ENCODE measurements at regions not wholly inside any gene's neighbourhood (a gene's known extent, or its start where the extent isn't known, plus 50 kb on each side); places are given as distances from the start of the nearest gene placed in this dataset.
A peak's percentile ranks its signal among the peaks of the same experiment; 100 is the strongest.

GRCh38 chr6:105510746-105511145 lies 107.9 kb upstream of the PREP start:
- H3K9me3 Mint-ChIP-seq = no peaks in the 10 kb centered on the region
- H3K79me2 ChIP-seq (ENCODE audit: low read depth) = no peaks in the 10 kb centered on the region
- no peaks in the 10 kb centered on the region for H3K36me3 ChIP-seq
- no peak overlapping the region for H3K9ac ChIP-seq
- no peak for DNase-seq (ENCODE audit: low spot score)
- H3K4me1 ChIP-seq = peaks cover 9% of the 10 kb centered on the region
- H3K4me2 ChIP-seq = no peak overlapping the region
- no peaks in the 10 kb centered on the region for H3K27me3 ChIP-seq
- H3K36me3 Mint-ChIP-seq = no peaks in the 10 kb centered on the region
- H3K27ac ChIP-seq = no peak overlapping the region
- H3K4me3 Mint-ChIP-seq = no peak overlapping the region
- no peak overlapping the region for H2AFZ ChIP-seq (replicated peaks)
- H4K20me1 ChIP-seq (ENCODE audit: low read depth) = no peaks in the 10 kb centered on the region
- H3K27me3 Mint-ChIP-seq (ENCODE audit: insufficient read depth, low read depth) = peaks cover 10% of the 10 kb centered on the region
- no peaks in the 10 kb centered on the region for H3K9me3 ChIP-seq (ENCODE audit: low read depth)
- TF ChIP-seq CTCF (IDR thresholded peaks at IDR 0.05) (no peak), EZH2phosphoT487 (IDR thresholded peaks at IDR 0.05) (no peak)
- no peak overlapping the region for H3K27ac Mint-ChIP-seq
- H3K4me1 Mint-ChIP-seq = peaks cover 16% of the 10 kb centered on the region
- H3K4me3 ChIP-seq = no peak overlapping the region
- H3F3A ChIP-seq (ENCODE audit: low read depth) = no peaks in the 10 kb centered on the region

GRCh38 chr6:105509506-105510331 lies 106.8 kb upstream of the PREP start:
- Histone ChIP-seq H3K27ac (no peak overlapping the region), H3K9me3 (ENCODE audit: low read depth) (no peaks in the 10 kb centered on the region), H3K4me3 (no peak overlapping the region), H3K79me2 (ENCODE audit: low read depth) (no peaks in the 10 kb centered on the region), H3F3A (ENCODE audit: low read depth) (no peaks in the 10 kb centered on the region), H2AFZ (replicated peaks) (no peak overlapping the region), H3K9ac (no peak overlapping the region), H4K20me1 (ENCODE audit: low read depth) (no peaks in the 10 kb centered on the region), H3K36me3 (no peaks in the 10 kb centered on the region), H3K27me3 (no peaks in the 10 kb centered on the region), H3K4me2 (no peak overlapping the region), H3K4me1 (peaks cover under 1% of the 10 kb centered on the region)
- Mint-ChIP-seq H3K27ac (no peak overlapping the region), H3K27me3 (ENCODE audit: insufficient read depth, low read depth) (peaks cover 7% of the 10 kb centered on the region), H3K4me1 (peaks cover 20% of the 10 kb centered on the region), H3K4me3 (no peak overlapping the region), H3K9me3 (no peaks in the 10 kb centered on the region), H3K36me3 (no peaks in the 10 kb centered on the region)
- TF ChIP-seq CTCF (IDR thresholded peaks at IDR 0.05) (peak; percentile 50), EZH2 (IDR thresholded peaks at IDR 0.05) (no peak)
- peak; percentile 63 for DNase-seq (ENCODE audit: low spot score)

GRCh38 chr6:105507811-105508210 lies 104.9 kb upstream of the PREP start:
- TF ChIP-seq EZH2 (IDR thresholded peaks at IDR 0.05) = no peak
- no peak for TF ChIP-seq CTCF (IDR thresholded peaks at IDR 0.05)
- TF ChIP-seq EZH2phosphoT487 (IDR thresholded peaks at IDR 0.05) = no peak
- Histone ChIP-seq H3K4me1 (no peaks in the 10 kb centered on the region), H2AFZ (replicated peaks) (no peak overlapping the region), H4K20me1 (ENCODE audit: low read depth) (no peaks in the 10 kb centered on the region), H3K36me3 (no peaks in the 10 kb centered on the region), H3F3A (ENCODE audit: low read depth) (no peaks in the 10 kb centered on the region), H3K4me2 (no peak overlapping the region), H3K79me2 (ENCODE audit: low read depth) (no peaks in the 10 kb centered on the region), H3K27ac (no peak overlapping the region), H3K9me3 (ENCODE audit: low read depth) (no peaks in the 10 kb centered on the region), H3K9ac (no peak overlapping the region), H3K4me3 (no peak overlapping the region), H3K27me3 (no peaks in the 10 kb centered on the region)
- Mint-ChIP-seq H3K4me3 (no peak overlapping the region), H3K36me3 (no peaks in the 10 kb centered on the region), H3K27ac (no peak overlapping the region), H3K9me3 (no peaks in the 10 kb centered on the region), H3K27me3 (ENCODE audit: insufficient read depth, low read depth) (peaks cover 7% of the 10 kb centered on the region), H3K4me1 (peaks cover 23% of the 10 kb centered on the region)
- no peak for DNase-seq (ENCODE audit: low spot score)

All from neural progenitor cell (in vitro differentiated cells).